HepG2 (cell line): ENCODE measurements at regions not wholly inside any gene's neighbourhood (a gene's known extent, or its start where the extent isn't known, plus 50 kb on each side); places are given as distances from the start of the nearest gene placed in this dataset.

Source experiments
- CEBPB ChIP-seq: IDR thresholded peaks from 2 replicates; pipeline ENCODE4 v1.6.1; 2011; ENCODE audit warnings: low read depth, low read length, improper control_type of control experiment, borderline replicate concordance
- CHD2 ChIP-seq: IDR thresholded peaks from 2 replicates; pipeline ENCODE4 v1.6.1; 2011; ENCODE audit warnings: low read depth, low read length, improper control_type of control experiment
- EZH2 ChIP-seq: conservative IDR thresholded peaks from 2 replicates; pipeline ENCODE4 v1.6.1; 2012; ENCODE audit warnings: mild to moderate bottlenecking, low read depth, low read length, moderate library complexity
- MBNL3 ChIP-seq: fragments of 250-450 bp; sonication (Bioruptor Pico); conservative IDR thresholded peaks from 2 replicates; pipeline ENCODE4 v1.8.0; 2022; ENCODE audit warnings: mild to moderate bottlenecking, inconsistent platforms
- NFE2 ChIP-seq: sonication (generic); formaldehyde crosslinking; IDR thresholded peaks from 2 replicates; pipeline ENCODE4 v1.4.0; 2020; ENCODE audit warnings: missing genetic modification reagents
- POLR2AphosphoS2 ChIP-seq: IDR thresholded peaks from 2 replicates; pipeline ENCODE4 v1.6.1; 2011; ENCODE audit warnings: low read depth, low read length, improper control_type of control experiment
- THYN1 ChIP-seq: sonication (generic); formaldehyde crosslinking; IDR thresholded peaks from 2 replicates; pipeline ENCODE4 v1.8.1; 2023; ENCODE audit warnings: low read depth, mild to moderate bottlenecking, moderate library complexity, missing genetic modification reagents, borderline replicate concordance
- TRIM24 ChIP-seq: sonication (generic); formaldehyde crosslinking; IDR thresholded peaks from 2 replicates; pipeline ENCODE4 v1.8.0; 2022; ENCODE audit warnings: mild to moderate bottlenecking, missing genetic modification reagents
- ZBTB21 ChIP-seq: sonication (generic); formaldehyde crosslinking; IDR thresholded peaks from 2 replicates; pipeline ENCODE4 v1.4.0; 2020; ENCODE audit warnings: missing genetic modification reagents
- ZNF205 ChIP-seq: IDR thresholded peaks from 2 replicates; pipeline ENCODE4 v1.6.1; 2018; ENCODE audit warnings: missing biosample characterization, missing genetic modification reagents
- ZNF251 ChIP-seq: sonication (generic); formaldehyde crosslinking; IDR thresholded peaks from 2 replicates; pipeline ENCODE4 v1.9.0; 2021; ENCODE audit warnings: mild to moderate bottlenecking, missing genetic modification reagents
- ZSCAN20 ChIP-seq: sonication (generic); formaldehyde crosslinking; IDR thresholded peaks from 2 replicates; pipeline ENCODE4 v1.4.0; 2020; ENCODE audit warnings: missing genetic modification reagents, mild to moderate bottlenecking, borderline replicate concordance
- TF ChIP-seq, protein P1 (sequence below): sonication (generic); formaldehyde crosslinking; IDR thresholded peaks from 2 replicates; pipeline ENCODE4 v1.5.0; 2020; ENCODE audit warnings: missing genetic modification reagents
- TF ChIP-seq, protein P2 (sequence below): IDR thresholded peaks from 2 replicates; pipeline ENCODE4 v1.6.1; 2016; ENCODE audit warnings: mild to moderate bottlenecking
- TF ChIP-seq, protein P3 (sequence below): IDR thresholded peaks from 2 replicates; pipeline ENCODE4 v1.6.1; 2012; ENCODE audit warnings: low read depth, low read length, improper control_type of control experiment
- TF ChIP-seq, protein P4 (sequence below): sonication (generic); formaldehyde crosslinking; IDR thresholded peaks from 2 replicates; pipeline ENCODE4 v1.8.1; 2023; ENCODE audit warnings: mild to moderate bottlenecking, missing genetic modification reagents, borderline replicate concordance
- TF ChIP-seq, protein P5 (sequence below), 2 experiments: sonication (generic) in 1 of 2; formaldehyde crosslinking in 1 of 2; IDR thresholded peaks; 2 replicates each; pipeline versions ENCODE4 v1.4.0 to v1.6.1; 2016 to 2020; ENCODE audit warnings: borderline replicate concordance in 1 of 2, low read depth in 1 of 2, mild to moderate bottlenecking in 1 of 2, missing genetic modification reagents in 1 of 2
- TF ChIP-seq, protein P6 (sequence below): sonication (generic); formaldehyde crosslinking; IDR thresholded peaks from 2 replicates; pipeline ENCODE4 v1.8.1; 2022; ENCODE audit warnings: mild to moderate bottlenecking, missing genetic modification reagents

DNA sequence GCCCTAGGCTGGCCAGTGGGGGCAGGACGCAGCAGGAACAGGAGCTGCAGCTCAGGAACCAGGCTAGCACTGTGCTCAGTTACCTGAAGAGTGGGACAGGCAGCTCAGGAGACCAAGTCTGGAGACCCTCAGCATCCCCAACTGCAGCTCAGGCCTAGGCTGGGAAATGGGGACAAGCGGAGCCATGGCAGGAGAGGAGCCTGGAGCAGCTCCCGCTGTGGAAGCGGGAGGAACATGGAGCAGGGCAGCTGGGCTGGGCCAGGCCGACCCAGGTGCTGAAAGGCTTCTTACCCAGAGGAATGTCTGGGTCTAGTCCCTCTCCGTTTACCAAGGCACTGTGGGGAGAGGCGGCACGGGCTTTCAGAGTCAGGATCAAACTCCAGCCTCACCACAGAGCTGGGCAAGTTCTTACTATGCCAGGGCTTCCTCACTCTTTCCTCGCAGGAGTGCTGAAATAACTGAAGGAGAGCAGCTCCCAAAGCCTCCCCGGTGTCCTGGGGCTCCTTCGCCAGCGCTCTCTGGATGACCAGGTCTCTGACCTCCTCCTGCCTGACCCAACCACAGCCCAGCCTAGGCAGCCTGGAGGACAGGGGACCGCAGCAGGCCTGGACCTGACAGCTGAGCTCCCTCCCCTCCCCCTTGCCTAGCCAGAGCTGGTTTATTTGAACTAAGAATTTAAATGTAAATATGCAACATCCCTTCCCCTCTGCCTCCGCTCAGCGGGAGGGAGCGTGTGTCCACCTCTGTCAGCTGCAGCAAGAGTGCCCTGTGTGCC is 247.8 kb upstream of the SIX2 start (continued):
- TF ChIP-seq, protein P1, sequence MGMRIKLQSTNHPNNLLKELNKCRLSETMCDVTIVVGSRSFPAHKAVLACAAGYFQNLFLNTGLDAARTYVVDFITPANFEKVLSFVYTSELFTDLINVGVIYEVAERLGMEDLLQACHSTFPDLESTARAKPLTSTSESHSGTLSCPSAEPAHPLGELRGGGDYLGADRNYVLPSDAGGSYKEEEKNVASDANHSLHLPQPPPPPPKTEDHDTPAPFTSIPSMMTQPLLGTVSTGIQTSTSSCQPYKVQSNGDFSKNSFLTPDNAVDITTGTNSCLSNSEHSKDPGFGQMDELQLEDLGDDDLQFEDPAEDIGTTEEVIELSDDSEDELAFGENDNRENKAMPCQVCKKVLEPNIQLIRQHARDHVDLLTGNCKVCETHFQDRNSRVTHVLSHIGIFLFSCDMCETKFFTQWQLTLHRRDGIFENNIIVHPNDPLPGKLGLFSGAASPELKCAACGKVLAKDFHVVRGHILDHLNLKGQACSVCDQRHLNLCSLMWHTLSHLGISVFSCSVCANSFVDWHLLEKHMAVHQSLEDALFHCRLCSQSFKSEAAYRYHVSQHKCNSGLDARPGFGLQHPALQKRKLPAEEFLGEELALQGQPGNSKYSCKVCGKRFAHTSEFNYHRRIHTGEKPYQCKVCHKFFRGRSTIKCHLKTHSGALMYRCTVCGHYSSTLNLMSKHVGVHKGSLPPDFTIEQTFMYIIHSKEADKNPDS (CRISPR knock-in tag): no peak
- no peak for TF ChIP-seq ZBTB21 (CRISPR knock-in tag)
- TF ChIP-seq, protein P2, sequence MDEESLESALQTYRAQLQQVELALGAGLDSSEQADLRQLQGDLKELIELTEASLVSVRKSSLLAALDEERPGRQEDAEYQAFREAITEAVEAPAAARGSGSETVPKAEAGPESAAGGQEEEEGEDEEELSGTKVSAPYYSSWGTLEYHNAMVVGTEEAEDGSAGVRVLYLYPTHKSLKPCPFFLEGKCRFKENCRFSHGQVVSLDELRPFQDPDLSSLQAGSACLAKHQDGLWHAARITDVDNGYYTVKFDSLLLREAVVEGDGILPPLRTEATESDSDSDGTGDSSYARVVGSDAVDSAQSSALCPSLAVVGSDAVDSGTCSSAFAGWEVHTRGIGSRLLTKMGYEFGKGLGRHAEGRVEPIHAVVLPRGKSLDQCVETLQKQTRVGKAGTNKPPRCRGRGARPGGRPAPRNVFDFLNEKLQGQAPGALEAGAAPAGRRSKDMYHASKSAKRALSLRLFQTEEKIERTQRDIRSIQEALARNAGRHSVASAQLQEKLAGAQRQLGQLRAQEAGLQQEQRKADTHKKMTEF: peak; percentile 58
- no peak for TF ChIP-seq ZNF251 (CRISPR knock-in tag)
- no peak for TF ChIP-seq EZH2
- no peak for TF ChIP-seq ZSCAN20
- TF ChIP-seq, protein P3, sequence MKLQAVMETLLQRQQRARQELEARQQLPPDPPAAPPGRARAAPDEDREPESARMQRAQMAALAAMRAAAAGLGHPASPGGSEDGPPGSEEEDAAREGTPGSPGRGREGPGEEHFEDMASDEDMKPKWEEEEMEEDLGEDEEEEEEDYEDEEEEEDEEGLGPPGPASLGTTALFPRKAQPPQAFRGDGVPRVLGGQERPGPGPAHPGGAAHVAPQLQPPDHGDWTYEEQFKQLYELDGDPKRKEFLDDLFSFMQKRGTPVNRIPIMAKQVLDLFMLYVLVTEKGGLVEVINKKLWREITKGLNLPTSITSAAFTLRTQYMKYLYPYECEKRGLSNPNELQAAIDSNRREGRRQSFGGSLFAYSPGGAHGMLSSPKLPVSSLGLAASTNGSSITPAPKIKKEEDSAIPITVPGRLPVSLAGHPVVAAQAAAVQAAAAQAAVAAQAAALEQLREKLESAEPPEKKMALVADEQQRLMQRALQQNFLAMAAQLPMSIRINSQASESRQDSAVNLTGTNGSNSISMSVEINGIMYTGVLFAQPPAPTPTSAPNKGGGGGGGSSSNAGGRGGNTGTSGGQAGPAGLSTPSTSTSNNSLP: 0 out of 2 replicates have a peak, but pooled peaks have one; percentile 27
- no peak for TF ChIP-seq THYN1
- no peak for TF ChIP-seq ZNF205 (CRISPR knock-in tag)
- TF ChIP-seq, protein P4, sequence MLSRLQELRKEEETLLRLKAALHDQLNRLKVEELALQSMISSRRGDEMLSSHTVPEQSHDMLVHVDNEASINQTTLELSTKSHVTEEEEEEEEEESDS: peak; percentile 81
- TF ChIP-seq, protein P5, sequence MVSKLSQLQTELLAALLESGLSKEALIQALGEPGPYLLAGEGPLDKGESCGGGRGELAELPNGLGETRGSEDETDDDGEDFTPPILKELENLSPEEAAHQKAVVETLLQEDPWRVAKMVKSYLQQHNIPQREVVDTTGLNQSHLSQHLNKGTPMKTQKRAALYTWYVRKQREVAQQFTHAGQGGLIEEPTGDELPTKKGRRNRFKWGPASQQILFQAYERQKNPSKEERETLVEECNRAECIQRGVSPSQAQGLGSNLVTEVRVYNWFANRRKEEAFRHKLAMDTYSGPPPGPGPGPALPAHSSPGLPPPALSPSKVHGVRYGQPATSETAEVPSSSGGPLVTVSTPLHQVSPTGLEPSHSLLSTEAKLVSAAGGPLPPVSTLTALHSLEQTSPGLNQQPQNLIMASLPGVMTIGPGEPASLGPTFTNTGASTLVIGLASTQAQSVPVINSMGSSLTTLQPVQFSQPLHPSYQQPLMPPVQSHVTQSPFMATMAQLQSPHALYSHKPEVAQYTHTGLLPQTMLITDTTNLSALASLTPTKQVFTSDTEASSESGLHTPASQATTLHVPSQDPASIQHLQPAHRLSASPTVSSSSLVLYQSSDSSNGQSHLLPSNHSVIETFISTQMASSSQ (IDR thresholded peaks at IDR 0.05; ENCODE audit: low read depth): no peak
- TF ChIP-seq, protein P5 (CRISPR knock-in tag; IDR thresholded peaks at IDR 0.05; ENCODE audit: borderline replicate concordance): peak; percentile 21; the same call in 1 of the 2 replicates
- no peak for TF ChIP-seq MBNL3
- TF ChIP-seq, protein P6, sequence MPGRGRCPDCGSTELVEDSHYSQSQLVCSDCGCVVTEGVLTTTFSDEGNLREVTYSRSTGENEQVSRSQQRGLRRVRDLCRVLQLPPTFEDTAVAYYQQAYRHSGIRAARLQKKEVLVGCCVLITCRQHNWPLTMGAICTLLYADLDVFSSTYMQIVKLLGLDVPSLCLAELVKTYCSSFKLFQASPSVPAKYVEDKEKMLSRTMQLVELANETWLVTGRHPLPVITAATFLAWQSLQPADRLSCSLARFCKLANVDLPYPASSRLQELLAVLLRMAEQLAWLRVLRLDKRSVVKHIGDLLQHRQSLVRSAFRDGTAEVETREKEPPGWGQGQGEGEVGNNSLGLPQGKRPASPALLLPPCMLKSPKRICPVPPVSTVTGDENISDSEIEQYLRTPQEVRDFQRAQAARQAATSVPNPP (CRISPR knock-in tag): no peak
- no peak for TF ChIP-seq TRIM24 (CRISPR knock-in tag)
- TF ChIP-seq CHD2: no peak
- no peak for TF ChIP-seq POLR2AphosphoS2
- no peak for TF ChIP-seq NFE2 (CRISPR knock-in tag)
- TF ChIP-seq CEBPB: no peak
